ENCODE measurements at regions not wholly inside any gene's neighbourhood (a gene's known extent, or its start where the extent isn't known, plus 50 kb on each side); places are given as distances from the start of the nearest gene placed in this dataset.
"Not testable (repeated sequence)": the region's sequence is repeated elsewhere in the genome, so short reads cannot be mapped to it uniquely, and the experiment has no call there.

DNA sequence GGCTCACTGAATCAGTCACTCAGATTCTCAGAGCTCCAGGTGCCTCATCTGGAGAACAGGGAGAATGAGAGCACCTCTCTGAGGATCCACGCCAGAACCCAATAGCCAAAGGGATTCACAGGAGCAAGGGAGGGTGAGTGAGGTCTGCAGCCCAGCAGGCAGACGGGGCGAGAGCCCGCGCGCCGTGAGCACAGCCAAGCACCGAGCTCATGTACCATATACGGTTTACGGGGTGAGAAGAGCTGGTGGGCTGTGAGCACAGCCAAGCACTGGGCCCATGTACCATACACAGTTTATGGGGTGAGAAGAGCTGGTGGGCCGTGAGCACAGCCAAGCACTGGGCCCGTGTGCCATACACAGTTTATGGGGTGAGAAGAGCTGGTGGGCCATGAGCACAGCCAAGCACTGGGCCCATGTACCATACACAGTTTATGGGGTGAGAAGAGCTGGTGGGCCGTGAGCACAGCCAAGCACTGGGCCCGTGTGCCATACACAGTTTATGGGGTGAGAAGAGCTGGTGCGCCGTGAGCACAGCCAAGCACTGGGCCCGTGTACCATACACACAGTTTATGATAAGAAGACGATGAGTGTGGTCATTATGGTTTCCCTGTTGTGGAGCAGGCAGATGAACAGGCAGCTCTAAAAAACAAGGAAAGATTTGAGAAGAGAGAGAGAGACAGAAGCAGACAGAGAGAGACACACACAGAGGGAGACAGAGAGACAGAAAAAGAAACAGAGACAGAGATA, 125.7 kb upstream of the ANO1 start:
- DNase-seq (ENCODE audit: low read depth): not testable (repeated sequence)

GRCh38 chr11:69953356-69953755, 124.8 kb upstream of the ANO1 start:
- no peak for DNase-seq (ENCODE audit: low read depth)

DNA sequence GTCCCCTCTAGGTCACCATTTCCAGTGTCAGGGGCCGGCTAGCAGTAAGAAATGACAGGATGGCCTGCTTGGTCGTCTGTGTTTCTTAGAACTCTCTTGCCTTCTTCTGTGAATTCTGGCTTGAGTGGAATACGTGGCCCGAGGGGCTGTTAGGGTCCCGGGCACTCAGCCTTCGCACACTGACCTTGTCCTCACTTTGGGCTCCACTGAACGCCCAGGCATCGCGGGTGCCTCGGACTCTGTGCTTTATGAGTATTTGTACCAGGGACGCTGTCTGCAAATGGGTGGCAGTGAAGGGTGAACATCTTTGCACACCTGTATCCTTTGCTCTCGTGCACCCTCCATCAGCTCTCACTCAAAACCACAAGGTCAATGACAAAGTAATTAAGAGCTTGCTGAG, 123.4 kb upstream of the ANO1 start:
- no peak for DNase-seq (ENCODE audit: low read depth)

DNA sequence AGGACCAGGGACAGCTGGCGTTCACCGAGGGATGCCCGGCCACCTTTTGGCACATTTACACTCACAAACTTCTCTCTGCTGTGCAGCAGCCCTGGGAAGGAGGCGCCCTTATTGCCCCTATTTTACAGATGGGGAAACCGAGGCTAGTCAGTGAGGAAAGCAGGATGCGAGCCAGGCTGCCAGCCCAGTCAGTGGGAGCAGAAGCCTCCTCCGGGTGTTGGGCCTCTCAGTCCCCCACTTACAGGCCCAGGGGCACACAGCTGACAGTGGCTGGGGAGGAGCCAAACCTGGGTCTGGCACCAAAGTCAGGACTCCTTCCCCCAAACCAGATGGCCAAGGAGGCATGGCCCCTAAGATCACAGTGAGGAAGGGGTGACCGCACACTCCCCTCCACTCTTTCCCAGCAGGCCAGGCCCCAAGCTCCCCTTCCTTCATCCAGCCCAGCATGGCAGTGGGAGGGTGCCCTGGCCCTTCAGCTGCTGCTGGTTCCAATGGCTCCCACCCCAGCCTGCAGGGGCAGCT, 121.4 kb upstream of the ANO1 start:
- DNase-seq (ENCODE audit: low read depth): no peak

DNA sequence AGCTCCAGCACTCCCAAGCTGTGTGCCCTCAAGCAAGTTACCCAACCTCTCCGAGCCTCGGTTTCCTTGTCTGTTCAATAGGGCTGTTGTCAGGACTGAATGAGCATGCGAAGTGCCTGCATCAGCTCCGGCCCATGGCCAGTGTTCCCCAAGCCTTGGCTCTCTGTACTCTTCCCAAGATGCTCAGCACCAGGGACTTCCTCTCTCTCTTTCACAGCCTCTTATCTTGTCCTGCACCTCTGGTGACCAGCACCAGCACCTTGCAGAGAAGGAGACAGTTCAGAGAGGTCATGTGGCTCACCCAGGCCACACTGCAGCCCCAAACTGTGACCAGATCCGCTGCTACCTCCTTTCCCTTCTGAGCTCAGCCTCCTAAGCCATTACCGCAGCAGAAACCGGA, 120.3 kb upstream of the ANO1 start:
- no peak for DNase-seq (ENCODE audit: low read depth)

DNA sequence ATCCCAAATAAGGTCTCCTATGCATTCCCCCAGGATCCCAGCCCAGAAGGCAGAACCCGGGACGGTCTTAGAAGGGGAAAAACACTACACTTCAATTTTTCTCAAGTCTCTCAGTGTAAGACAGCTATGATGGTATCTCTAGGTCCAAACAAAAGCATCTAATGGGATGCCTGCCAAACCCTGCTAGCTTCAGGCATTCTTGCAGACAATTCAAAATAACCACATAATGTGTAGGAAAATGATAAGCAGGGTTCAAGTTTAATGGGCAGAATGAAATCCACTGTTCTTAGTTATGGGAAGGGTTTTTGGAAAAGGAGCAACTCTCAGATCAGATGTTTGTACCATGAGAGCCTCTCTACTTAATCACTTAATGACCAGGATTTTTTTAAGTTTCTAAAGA, 119.8 kb upstream of the ANO1 start:
- DNase-seq (ENCODE audit: low read depth): no peak

- no peak for DNase-seq (ENCODE audit: low read depth)
These were observed 118.7 kb upstream of the ANO1 start for GRCh38 chr11:69959461-69959860.

DNA sequence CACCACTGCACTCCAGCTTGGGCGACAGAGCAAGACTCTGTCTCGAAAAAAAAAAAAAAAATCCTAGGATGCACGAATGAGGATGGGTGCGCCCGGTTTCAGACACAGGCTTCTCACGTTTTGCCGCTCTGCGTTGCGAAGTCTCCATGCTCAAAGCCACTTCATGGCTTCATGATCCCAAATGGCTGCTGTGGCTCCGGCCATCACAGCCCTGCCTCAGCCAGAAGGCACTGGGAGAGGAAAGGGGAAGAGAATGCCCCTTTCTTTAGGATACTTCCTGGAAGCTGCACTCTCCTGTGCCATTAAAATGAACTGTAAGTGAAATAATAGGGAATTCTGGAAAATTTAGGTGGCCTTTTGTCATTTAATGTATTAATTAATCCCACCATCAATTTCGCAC, 116.4 kb upstream of the ANO1 start:
- no peak for DNase-seq (ENCODE audit: low read depth)

DNA sequence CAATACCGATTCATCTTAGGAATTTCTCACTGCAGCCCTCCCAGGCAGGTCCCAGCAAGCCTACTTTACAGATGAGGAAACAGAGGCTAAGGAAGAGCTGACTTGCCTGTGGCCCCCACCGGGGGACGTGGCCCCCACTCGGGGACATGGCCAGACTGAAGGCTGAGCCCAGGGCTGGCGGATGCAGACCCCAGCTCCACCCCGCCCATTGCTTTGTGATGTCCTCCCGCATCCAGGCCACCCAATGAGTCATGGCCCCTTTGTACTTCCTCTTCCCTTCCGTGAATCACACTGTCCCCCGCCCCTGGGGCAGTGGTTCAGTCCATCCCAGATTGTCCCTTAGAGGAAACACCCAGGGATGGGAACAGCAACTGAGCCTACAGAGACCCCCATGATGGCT, 116.0 kb upstream of the ANO1 start:
- DNase-seq (ENCODE audit: low read depth): no peak

- no peak for DNase-seq (ENCODE audit: low read depth)
These were observed 114.4 kb upstream of the ANO1 start for GRCh38 chr11:69963533-69964246.

GRCh38 chr11:69964247-69964643, 113.9 kb upstream of the ANO1 start:
- no peak for DNase-seq (ENCODE audit: low read depth)

- no peak for DNase-seq (ENCODE audit: low read depth)
These were observed 112.1 kb upstream of the ANO1 start for GRCh38 chr11:69965821-69966582.

GRCh38 chr11:69966583-69966835, 111.6 kb upstream of the ANO1 start:
- DNase-seq (ENCODE audit: low read depth): no peak

GRCh38 chr11:69966910-69967483, 111.1 kb upstream of the ANO1 start:
- DNase-seq (ENCODE audit: low read depth): no peak

- no peak for DNase-seq (ENCODE audit: low read depth)
These were observed 110.6 kb upstream of the ANO1 start for GRCh38 chr11:69967484-69967883.

GRCh38 chr11:69968396-69969347, 109.4 kb upstream of the ANO1 start:
- DNase-seq (ENCODE audit: low read depth): no peak

DNA sequence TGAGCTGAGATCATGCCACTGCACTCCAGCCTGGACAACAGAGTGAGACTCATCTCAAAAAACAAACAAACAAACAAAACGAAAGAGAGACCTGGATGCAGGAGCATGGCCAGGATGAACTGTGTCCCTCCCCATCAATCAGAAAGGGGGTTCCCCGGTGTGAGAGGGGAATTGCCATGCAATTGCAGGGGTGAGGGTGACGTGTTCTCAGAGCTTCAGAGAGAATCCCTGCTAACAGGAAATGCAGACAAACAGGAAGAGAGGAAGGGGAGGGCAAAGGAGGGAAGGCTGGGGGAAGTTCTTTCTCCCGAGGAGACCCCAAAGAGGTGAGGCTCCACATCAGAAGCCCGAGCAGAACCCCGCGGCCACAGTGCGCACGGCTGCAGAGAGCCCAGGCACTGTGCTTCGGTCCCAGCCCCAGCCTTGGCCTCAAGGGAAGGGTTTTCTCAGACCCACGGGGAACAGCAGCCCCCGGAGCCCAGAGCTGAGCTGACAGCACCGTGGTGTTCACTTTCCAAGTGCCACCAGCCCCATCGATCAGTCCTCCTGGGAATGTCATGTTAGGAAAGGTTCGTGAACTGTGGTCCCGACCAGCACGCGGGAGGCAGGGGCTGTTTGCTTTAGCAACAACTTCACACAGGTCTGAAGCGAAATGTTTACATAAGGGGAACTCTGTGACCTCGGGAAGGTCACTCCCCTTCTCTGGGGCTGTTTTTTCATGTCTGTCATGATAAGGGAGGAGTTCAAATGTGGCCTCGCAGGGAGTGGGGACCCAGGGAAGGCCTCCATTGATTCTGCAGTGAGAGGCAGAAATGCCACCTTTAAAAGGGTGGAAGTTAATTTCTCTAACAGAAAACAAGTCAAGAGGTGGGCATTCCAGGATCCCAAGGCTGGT, 108.0 kb upstream of the ANO1 start:
- DNase-seq (ENCODE audit: low read depth): no peak

DNA sequence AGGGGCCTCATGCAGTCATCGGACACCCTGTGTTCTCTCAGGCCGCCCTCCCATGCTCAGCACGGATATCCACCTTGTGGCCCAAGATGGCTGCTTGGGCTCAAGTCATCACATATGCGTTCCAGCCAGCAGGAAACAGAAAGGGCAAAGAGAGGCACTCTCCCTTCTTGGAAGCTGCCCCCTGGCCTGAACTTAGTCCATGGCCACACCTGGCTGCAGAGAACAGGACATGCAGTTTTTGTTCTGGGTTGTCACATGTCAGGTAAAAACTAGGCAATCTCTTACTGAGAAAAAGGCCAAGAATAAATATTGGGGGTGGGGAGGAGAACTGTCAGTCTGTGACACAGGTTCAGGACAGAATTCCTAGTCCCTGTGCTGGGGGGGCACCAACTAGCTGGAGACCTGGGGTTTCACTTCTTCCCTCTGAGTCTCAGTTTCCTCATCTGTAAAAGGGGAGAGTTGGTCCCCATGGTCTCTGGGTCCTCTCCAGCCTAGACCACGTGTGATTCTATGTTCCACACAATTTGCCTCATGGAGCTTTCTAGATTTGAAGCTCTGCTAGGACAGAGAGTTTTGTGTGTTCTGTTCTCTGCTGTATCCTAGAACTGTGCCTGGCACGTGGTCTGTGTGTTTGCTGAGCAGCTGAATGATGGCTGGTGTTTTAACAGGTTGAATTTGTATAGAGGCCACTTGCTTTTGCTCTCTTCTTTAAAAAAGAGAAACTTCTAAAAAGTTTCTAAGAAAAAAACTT, 107.2 kb upstream of the ANO1 start:
- DNase-seq (ENCODE audit: low read depth): no peak

DNA sequence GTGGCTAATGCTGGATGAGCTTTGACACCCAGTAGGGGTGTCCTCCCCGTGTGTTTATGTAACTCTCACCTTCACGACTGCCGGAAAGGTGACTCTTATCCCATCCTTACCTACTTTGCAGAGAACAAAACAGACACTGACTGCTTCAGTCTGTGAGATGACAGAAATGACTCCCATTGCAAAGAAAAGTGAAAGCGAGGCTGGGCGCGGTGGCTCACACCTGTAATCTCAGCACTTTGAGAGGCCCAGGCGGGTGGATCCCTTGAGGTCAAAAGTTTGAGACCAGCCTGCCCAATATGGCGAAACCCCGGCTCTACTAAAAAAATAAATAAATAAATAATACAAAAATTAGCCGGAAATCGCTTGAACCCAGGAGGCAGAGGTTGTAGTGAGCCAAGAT, 106.4 kb upstream of the ANO1 start:
- no peak for DNase-seq (ENCODE audit: low read depth)

- no peak for DNase-seq (ENCODE audit: low read depth)
These were observed 105.7 kb upstream of the ANO1 start for GRCh38 chr11:69972351-69972802.

Data from fibroblast of gingiva (primary cell).